ENCODE measurements at regions not wholly inside any gene's neighbourhood (a gene's known extent, or its start where the extent isn't known, plus 50 kb on each side); places are given as distances from the start of the nearest gene placed in this dataset.
"Not testable (repeated sequence)": the region's sequence is repeated elsewhere in the genome, so short reads cannot be mapped to it uniquely, and the experiment has no call there.

DNA sequence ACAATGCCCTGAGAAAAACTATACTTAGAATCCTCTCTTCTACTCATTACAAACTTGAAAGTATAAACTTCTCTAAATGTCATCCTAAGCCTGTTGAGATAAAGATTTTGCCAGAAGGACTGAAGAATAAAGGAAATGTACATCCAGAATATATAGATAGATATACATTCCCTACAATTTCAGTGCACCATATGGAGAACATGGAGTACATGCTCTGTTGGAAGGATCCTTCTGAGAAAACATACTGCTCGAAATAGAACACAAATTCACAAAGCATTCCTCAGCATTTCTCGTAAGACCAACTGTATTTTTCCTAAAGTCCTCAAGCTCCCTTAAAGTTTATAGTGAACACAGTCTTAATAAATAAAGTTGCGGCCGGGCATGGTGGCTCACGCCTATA is 69.7 kb upstream of the RASA1 start:
- DNase-seq (ENCODE audit: low spot score): no peak

DNA sequence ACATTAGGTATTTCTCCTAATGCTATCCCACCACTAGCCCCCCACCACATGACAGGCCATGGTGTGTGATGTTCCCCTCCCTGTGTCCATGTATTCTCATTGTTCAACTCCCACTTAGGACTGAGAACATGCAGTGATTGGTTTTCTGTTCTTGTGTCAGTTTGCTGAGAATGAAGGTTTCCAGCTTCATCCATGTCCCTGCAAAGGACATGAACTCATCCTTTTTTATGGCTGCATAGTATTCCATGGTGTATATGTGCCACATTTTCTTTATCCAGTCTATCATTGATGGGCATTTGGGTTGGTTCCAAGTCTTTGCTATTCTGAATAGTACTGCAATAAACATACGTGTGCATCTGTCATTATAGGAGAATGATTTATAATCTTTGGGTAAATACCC is 68.4 kb upstream of the RASA1 start:
- not testable (repeated sequence) for DNase-seq (ENCODE audit: low spot score)

DNA sequence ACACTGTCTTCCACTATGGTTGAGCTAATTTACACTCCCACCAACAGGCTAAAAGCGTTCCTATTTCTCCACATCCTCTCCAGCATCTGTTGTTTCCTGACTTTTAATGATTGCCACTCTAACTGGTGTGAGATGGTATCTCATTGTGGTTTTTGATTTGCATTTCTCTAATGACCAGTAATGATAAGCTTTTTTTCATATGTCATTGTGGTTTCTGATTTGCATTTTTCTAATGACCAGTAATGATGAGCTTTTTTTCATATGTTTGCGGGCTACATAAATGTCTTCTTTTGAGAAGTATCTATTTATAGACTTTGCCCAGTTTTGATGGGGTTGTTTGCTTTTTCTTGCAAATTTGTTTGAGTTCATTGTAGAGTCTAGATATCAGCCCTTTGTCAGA is 68.0 kb upstream of the RASA1 start:
- not testable (repeated sequence) for DNase-seq (ENCODE audit: low spot score)

DNA sequence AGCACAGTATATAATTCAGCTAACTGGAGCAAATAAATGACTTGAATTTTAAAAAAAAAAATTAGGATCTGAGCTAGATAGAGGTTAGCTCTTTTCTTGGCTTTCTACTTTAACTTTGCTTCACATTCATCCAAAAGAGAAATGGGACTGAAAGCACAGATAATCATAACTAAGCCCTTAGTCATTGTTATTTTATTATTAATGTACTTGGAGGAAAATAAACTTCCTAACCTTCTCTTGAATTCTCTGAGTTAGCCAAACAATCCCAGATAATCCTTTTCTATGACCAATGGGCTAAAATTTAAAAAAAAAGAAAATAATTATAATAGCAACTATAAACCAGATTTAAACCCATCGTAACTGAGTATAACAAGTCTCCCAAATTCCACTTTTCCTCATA is 57.6 kb upstream of the RASA1 start:
- no peak for DNase-seq (ENCODE audit: low spot score)

DNA sequence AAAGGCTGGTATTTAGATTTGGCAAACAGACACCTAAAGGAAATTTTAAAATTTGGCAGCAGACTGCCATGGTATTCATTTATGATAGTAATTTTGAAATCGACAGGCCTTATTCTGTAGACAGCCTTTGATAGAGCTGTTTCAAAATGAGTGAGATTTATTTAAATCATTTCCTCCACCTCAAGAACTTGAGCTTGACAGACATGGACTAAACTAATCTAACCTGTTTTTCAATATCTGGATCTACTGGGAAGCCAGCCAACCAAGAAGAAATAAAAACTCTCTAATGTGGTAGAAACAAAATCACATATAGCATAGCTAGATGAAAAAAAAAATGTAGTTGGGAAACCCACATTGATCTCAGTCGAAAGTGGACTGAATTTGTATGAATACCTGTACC is 56.9 kb upstream of the RASA1 start:
- no peak for DNase-seq (ENCODE audit: low spot score)

DNA sequence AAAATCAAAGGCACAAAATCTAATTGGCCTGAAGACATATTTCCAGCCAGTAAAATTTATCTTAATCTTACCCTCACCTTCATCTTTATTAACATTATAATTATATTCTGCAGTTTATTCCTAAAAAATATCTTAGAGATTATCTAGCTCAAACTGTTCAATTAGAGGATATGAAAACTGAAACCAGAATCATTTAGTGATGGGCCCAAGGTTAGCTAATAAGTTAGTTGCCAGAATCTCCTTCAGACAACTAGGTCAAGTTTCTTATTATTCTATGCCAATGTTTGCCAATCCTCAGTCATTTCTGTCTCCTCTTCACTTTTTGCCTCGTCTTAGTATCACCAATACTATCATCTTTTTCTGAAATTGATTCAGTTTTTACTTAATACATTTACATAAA is 56.0 kb upstream of the RASA1 start:
- no peak for DNase-seq (ENCODE audit: low spot score)

GRCh38 chr5:87212183-87212582 is 55.5 kb upstream of the RASA1 start:
- not testable (repeated sequence) for DNase-seq (ENCODE audit: low spot score)

GRCh38 chr5:87217480-87217879 is 50.2 kb upstream of the RASA1 start:
- not testable (repeated sequence) for DNase-seq (ENCODE audit: low spot score)
